ENCODE measurements at regions not wholly inside any gene's neighbourhood (a gene's known extent, or its start where the extent isn't known, plus 50 kb on each side); places are given as distances from the start of the nearest gene placed in this dataset.

GRCh38 chr4:77510367-77510766, 95.3 kb upstream of the CXCL13 start:
- TF ChIP-seq POLR2A (IDR thresholded peaks at IDR 0.05) (no peak), CTCF (IDR thresholded peaks at IDR 0.05) (no peak), POLR2AphosphoS5 (IDR thresholded peaks at IDR 0.05) (no peak)
